Hepatocyte (in vitro differentiated cells): ENCODE measurements at regions not wholly inside any gene's neighbourhood (a gene's known extent, or its start where the extent isn't known, plus 50 kb on each side); places are given as distances from the start of the nearest gene placed in this dataset.

Experiments
- DNase-seq: peaks from one replicate; pipeline ENCODE4 v3.0.0-alpha.2; 2016; ENCODE audit warnings: low spot score
- H2AFZ ChIP-seq: fragments of 200-600 bp; sonication (generic); 2 replicates; pipeline ENCODE4 v1.6.0; 2016; ENCODE audit warnings: antibody characterized with exemption, mild to moderate bottlenecking
- H3K27ac ChIP-seq: fragments of 200-600 bp; sonication (generic); 2 replicates; pipeline ENCODE4 v1.5.1; 2016; ENCODE audit warnings: mild to moderate bottlenecking
- H3K27me3 ChIP-seq: fragments of 200-600 bp; sonication (generic); 2 replicates; pipeline ENCODE4 v1.6.1; 2016
- H3K36me3 ChIP-seq: fragments of 200-600 bp; sonication (generic); replicated peaks from 2 replicates; pipeline ENCODE4 v1.5.1; 2016; ENCODE audit warnings: low read depth; ENCODE audit not compliant: insufficient read depth
- H3K4me1 ChIP-seq: fragments of 200-600 bp; sonication (generic); 2 replicates; pipeline ENCODE4 v1.5.1; 2016; ENCODE audit warnings: mild to moderate bottlenecking, moderate library complexity; ENCODE audit not compliant: insufficient read depth
- H3K4me2 ChIP-seq: fragments of 200-600 bp; sonication (generic); 2 replicates; pipeline ENCODE4 v1.6.0; 2016
- H3K4me3 ChIP-seq: fragments of 200-600 bp; sonication (generic); 2 replicates; pipeline ENCODE4 v1.5.1; 2016; ENCODE audit warnings: mild to moderate bottlenecking
- H3K79me2 ChIP-seq: fragments of 200-600 bp; sonication (generic); 2 replicates; pipeline ENCODE4 v1.6.0; 2017; ENCODE audit warnings: mild to moderate bottlenecking
- H3K9me2 ChIP-seq: fragments of 200-600 bp; sonication (generic); replicated peaks from 2 replicates; pipeline ENCODE4 v1.6.0; 2017; ENCODE audit warnings: mild to moderate bottlenecking; ENCODE audit not compliant: insufficient read depth
- H3K9me3 ChIP-seq: fragments of 200-600 bp; sonication (generic); 2 replicates; pipeline ENCODE4 v1.5.1; 2016; ENCODE audit warnings: low read depth, mild to moderate bottlenecking
- H4K20me1 ChIP-seq: fragments of 200-600 bp; sonication (generic); 2 replicates; pipeline ENCODE4 v1.6.0; 2016; ENCODE audit warnings: mild to moderate bottlenecking; ENCODE audit not compliant: insufficient read depth, poor library complexity, severe bottlenecking
- EZH2 ChIP-seq: fragments of 200-600 bp; sonication (generic); IDR thresholded peaks from 2 replicates; pipeline ENCODE4 v1.6.1; 2016; ENCODE audit warnings: antibody characterized with exemption, mild to moderate bottlenecking, borderline replicate concordance
- EZH2phosphoT487 ChIP-seq: fragments of 200-600 bp; sonication (generic); IDR thresholded peaks from one replicate; pipeline ENCODE4 v1.6.1; 2018; ENCODE audit warnings: antibody characterized with exemption, mild to moderate bottlenecking, low read depth, moderate library complexity; ENCODE audit not compliant: unreplicated experiment, severe bottlenecking
- WGBS: methylation state at CpG from one replicate; pipeline ENCODE4 v1.1.6; 2016; ENCODE audit warnings: low lambda C conversion rate; ENCODE audit errors: missing lambda C conversion rate; 5-methylcytosine and 5-hydroxymethylcytosine counted together
- TF ChIP-seq, protein P1 (sequence below): fragments of 200-600 bp; sonication (generic); IDR thresholded peaks from 2 replicates; pipeline ENCODE4 v1.5.1; 2016; ENCODE audit warnings: antibody characterized with exemption, mild to moderate bottlenecking; ENCODE audit not compliant: poor library complexity

DNA sequence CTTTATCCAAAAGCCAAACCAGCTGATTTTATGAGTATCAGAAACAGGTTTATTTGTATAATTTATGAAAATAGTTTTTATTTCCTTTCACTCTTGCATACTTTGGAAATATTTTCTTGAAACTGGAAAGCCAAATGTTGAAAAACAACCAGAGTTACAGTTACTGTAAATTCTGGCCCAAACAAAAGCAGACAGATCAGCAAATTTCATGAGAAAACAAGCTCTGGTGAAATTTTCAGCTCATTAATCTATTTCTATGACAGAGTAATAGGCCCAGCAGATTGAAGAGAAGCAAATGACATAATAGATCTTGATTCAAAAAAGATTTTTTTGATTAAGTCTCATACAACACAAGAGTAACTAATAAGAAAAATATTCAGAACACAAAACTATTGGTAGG lies 182.7 kb downstream of the ENC1 start:
- DNase-seq: no peak
- Histone ChIP-seq H3K9me2 (no peaks in the 10 kb centered on the region), H3K36me3 (no peaks in the 10 kb centered on the region), H3K4me2 (no peak overlapping the region), H3K79me2 (no peaks in the 10 kb centered on the region), H3K27ac (no peak overlapping the region), H3K27me3 (no peaks in the 10 kb centered on the region), H4K20me1 (no peaks in the 10 kb centered on the region), H3K4me3 (no peak overlapping the region), H3K4me1 (no peaks in the 10 kb centered on the region), H2AFZ (no peak overlapping the region), H3K9me3 (no peaks in the 10 kb centered on the region)
- TF ChIP-seq EZH2 (no peak), EZH2phosphoT487 (no peak)
- TF ChIP-seq, protein P1, sequence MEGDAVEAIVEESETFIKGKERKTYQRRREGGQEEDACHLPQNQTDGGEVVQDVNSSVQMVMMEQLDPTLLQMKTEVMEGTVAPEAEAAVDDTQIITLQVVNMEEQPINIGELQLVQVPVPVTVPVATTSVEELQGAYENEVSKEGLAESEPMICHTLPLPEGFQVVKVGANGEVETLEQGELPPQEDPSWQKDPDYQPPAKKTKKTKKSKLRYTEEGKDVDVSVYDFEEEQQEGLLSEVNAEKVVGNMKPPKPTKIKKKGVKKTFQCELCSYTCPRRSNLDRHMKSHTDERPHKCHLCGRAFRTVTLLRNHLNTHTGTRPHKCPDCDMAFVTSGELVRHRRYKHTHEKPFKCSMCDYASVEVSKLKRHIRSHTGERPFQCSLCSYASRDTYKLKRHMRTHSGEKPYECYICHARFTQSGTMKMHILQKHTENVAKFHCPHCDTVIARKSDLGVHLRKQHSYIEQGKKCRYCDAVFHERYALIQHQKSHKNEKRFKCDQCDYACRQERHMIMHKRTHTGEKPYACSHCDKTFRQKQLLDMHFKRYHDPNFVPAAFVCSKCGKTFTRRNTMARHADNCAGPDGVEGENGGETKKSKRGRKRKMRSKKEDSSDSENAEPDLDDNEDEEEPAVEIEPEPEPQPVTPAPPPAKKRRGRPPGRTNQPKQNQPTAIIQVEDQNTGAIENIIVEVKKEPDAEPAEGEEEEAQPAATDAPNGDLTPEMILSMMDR: no peak

- no peak for DNase-seq
- Histone ChIP-seq H3K36me3 (no peaks in the 10 kb centered on the region), H3K79me2 (no peaks in the 10 kb centered on the region), H3K27ac (no peak overlapping the region), H3K9me3 (no peaks in the 10 kb centered on the region), H3K4me2 (no peak overlapping the region), H3K9me2 (no peaks in the 10 kb centered on the region), H3K4me1 (no peaks in the 10 kb centered on the region), H4K20me1 (no peaks in the 10 kb centered on the region), H3K4me3 (no peak overlapping the region), H3K27me3 (no peaks in the 10 kb centered on the region), H2AFZ (no peak overlapping the region)
- TF ChIP-seq EZH2phosphoT487: no peak
- TF ChIP-seq, protein P1: no peak
- no peak for TF ChIP-seq EZH2
- 94% methylated on average over 7 of the region's 7 CpGs for WGBS
These were observed 186.1 kb downstream of the ENC1 start for GRCh38 chr5:74454263-74455030.

- 74% methylated on average over 5 of the region's 5 CpGs for WGBS
- Histone ChIP-seq H3K4me3 (no peak overlapping the region), H3K9me3 (no peaks in the 10 kb centered on the region), H3K79me2 (no peaks in the 10 kb centered on the region), H3K27me3 (no peaks in the 10 kb centered on the region), H3K4me1 (no peaks in the 10 kb centered on the region), H2AFZ (no peak overlapping the region), H3K36me3 (no peaks in the 10 kb centered on the region), H3K27ac (no peak overlapping the region), H3K4me2 (no peak overlapping the region), H4K20me1 (no peaks in the 10 kb centered on the region), H3K9me2 (no peaks in the 10 kb centered on the region)
- TF ChIP-seq EZH2 (no peak), EZH2phosphoT487 (no peak)
- TF ChIP-seq, protein P1: no peak
- DNase-seq: no peak
These were observed 187.7 kb downstream of the ENC1 start for GRCh38 chr5:74452856-74453255.

DNA sequence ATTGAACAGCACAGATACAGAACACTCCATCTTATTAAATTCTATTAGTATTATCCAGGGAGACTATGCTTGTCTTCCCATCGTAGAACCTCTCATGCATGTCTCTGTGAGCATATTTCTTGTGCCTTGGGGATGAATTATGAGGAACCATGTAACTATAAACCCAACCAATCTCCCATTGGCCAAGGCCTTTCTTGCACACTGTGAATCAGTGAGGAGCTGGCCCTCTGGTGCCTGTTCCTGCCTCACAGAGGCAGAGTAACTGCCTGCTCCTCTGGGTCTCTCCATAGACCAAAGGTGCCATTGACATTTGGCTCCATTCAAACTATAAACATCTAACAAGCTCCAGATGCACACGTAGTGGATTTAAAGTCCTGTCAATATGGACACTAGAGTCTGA lies 190.4 kb downstream of the ENC1 start:
- 70% methylated on average over 2 of the region's 2 CpGs for WGBS
- TF ChIP-seq EZH2 (no peak), EZH2phosphoT487 (no peak)
- TF ChIP-seq, protein P1: no peak
- no peaks in the 10 kb centered on the region for H3K27me3 ChIP-seq
- H3K27ac ChIP-seq: no peak overlapping the region
- no peaks in the 10 kb centered on the region for H3K9me3 ChIP-seq
- H3K4me3 ChIP-seq: no peak overlapping the region
- no peak overlapping the region for H2AFZ ChIP-seq
- DNase-seq: no peak
- H3K36me3 ChIP-seq: no peaks in the 10 kb centered on the region
- H3K4me1 ChIP-seq: no peaks in the 10 kb centered on the region
- no peaks in the 10 kb centered on the region for H4K20me1 ChIP-seq
- no peaks in the 10 kb centered on the region for H3K79me2 ChIP-seq
- no peaks in the 10 kb centered on the region for H3K9me2 ChIP-seq
- no peak overlapping the region for H3K4me2 ChIP-seq
